Superior temporal gyrus (tissue), 1 donor: ENCODE measurements at regions not wholly inside any gene's neighbourhood (a gene's known extent, or its start where the extent isn't known, plus 50 kb on each side); places are given as distances from the start of the nearest gene placed in this dataset.
A peak's percentile ranks its signal among the peaks of the same experiment; 100 is the strongest.

ENCODE experiments used
- DNase-seq: peaks from one replicate; pipeline ENCODE4 v3.0.0-alpha.2; 2016; ENCODE audit errors: extremely low spot score

- no peak for DNase-seq
Observed at GRCh38 chr12:93243689-93244513, 133.8 kb upstream of the NUDT4 start.

- no peak for DNase-seq
Observed at GRCh38 chr12:93244514-93245077, 133.1 kb upstream of the NUDT4 start.

DNA sequence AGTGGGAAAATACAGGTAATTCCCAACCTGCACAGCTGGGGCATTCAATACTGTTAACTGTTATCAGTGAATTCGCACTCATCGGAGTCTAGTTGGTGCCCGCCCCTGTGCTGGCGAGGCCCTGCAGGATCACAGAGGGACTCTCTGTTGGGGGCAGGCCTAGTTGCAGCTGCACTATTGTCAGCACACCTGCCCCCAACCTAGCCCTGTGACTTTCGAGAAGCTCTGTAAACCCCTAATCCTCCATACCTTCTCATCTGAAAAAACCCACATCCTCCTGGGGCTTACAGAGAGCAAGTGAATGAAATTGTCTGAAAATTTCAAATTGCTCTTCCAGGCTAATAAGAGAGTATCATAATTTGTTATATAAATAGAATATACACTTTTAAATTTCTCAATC lies 132.2 kb upstream of the NUDT4 start:
- DNase-seq = no peak

- DNase-seq = peak; percentile 52
Observed at GRCh38 chr12:93247313-93247991, 130.3 kb upstream of the NUDT4 start.

DNA sequence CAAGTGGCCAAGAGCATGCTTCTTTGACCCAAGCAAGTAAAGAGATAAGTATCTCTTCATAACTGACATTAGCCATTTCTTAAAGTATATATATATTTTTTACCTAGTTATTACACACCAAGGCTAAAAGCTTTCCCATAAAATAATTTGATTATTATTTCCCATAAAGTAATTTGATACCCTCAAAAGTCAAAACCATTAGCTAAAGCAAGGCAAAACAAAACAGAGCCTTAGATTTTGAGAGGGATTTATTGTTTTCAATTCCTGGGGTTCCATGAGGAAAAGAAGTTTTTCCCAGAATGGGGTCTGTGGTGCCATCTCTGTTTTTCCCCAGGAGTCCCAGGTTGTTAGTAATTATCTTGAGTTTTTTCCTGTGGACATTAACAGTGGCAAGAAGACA lies 125.5 kb upstream of the NUDT4 start:
- DNase-seq = no peak

DNA sequence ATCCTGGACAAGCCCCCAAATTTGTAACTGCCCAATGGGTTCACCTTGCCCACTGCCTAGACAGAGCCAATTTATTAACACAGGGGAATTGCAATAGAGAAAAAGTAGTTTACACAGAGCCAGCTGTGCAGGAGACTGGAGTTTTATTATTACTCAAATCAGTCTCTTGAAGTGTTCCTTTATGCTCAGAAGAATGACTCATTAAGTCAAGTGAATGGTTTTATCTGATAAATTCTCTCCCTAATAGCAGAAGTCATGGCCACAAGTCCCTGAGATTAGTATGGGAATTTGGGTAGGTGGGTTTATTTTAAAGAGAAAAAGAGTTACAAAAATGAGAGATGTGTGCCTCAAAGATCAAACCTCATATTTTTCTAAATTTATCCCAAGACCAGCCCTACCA lies 122.8 kb upstream of the NUDT4 start:
- no peak for DNase-seq

DNA sequence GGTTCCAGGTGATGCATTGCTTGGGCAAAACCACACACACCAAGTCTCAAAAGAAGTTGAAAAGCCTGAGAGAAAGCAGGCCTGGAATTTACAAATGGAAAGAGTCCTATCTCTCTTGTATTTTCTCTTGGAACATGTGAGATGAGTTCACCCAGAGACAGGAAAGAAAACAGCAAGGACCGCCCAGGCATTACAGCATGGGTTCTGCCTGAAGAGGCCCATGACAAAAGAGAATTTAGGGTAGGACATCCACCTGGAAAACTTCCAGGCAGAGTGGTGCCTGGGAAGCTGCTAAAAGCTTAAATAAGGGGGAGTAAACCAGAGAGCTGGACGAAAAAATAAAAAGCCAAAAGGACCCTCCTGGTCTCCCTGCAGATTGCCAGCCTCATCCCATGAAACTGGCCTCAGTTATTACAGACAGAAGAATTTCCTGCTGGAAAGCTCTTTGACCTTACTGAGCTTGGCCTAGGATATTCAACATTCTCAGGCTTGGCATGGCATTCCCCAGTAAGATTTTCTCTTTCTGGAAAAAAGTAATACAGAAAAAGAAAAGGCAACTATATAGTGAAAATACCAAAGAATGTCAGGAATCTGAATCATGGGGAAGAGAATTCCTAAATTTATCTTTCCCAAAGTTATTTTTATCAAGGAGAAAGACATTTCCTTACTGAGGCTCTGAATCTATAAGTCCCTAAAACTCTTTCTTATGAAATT lies 121.3 kb upstream of the NUDT4 start:
- no peak for DNase-seq

GRCh38 chr12:93261505-93262094 lies 116.1 kb upstream of the NUDT4 start:
- no peak for DNase-seq

GRCh38 chr12:93272997-93273396 lies 104.7 kb upstream of the NUDT4 start:
- no peak for DNase-seq

- no peak for DNase-seq
Observed at GRCh38 chr12:93273834-93274564, 103.7 kb upstream of the NUDT4 start.

GRCh38 chr12:93274937-93275336 lies 102.8 kb upstream of the NUDT4 start:
- DNase-seq = no peak

GRCh38 chr12:93275589-93275988 lies 102.1 kb upstream of the NUDT4 start:
- no peak for DNase-seq

- no peak for DNase-seq
Observed at GRCh38 chr12:93279565-93280412, 97.9 kb upstream of the NUDT4 start.

DNA sequence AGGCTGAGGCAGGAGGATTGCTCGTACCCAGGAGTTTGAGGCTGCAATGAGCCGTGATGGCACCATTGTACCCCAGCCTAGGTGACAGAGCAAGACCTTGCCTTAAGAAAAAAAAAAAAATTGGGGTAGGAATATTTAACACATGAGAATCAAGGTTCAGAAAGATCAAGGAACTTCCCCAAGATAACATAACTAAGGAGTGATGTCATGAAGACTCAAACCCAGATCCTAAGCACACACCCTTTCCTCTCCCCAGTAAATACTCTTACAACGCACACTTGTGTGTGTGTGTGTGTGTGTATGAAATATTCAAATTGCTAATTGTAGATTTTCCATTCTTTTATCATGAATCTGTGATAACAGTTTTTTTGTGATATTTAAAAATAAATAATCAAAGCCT lies 90.6 kb upstream of the NUDT4 start:
- DNase-seq = no peak

DNA sequence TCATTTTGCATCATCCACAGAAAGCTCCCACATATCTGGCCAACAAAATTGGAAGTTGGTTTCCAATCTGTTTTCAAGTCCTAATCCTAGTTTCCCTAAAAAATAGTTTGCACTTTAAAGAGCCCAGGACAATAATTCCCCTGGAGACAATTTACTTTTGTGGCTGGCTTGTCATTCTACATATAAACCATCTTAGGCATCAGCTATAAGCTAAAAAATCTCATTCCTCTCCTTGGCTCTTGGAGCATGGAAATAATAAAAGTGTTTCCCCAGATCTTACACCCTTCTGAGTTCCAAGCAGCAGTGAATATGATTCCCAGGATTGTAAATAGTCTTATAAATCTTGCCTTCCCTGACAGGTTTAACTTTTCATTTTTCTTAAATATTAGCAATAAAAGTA lies 89.1 kb upstream of the NUDT4 start:
- no peak for DNase-seq

DNA sequence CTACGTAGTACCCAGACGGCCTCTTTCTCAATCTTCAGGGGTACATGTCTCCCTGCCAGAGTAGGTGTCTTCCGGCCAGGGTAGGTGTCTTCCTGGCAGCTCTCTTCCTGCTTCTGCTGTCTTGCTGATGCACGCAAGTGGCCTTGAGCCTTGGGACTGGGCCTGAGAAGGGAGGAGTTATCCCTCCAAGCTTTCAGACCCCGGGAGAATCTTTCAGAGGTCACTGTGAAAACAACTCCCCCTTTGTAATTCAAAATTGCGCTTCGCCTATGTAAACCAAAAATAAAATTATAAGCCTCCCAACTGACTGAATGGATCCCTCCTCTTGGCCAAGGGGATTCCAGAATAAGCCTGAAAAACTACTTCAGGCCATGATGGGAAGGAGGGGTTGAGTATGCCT lies 87.3 kb upstream of the NUDT4 start:
- no peak for DNase-seq

DNA sequence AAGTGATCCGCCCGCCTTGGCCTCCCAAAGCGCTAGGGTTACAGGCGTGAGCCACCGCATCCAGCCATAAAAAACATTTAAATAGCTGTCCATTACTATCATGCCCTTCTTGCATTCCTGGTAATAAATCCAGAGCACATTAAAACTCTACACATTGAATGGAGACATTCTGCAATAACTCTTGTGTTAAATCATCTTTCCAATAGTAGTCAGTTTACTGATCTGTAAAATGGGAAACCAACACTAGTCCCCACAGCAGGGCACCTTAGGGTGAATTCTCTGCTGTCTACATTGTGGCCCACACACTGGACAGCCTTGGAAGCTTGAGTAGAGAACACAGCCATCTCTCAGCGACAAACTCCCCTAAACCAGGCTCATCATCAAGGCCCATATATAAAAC lies 85.5 kb upstream of the NUDT4 start:
- no peak for DNase-seq

DNA sequence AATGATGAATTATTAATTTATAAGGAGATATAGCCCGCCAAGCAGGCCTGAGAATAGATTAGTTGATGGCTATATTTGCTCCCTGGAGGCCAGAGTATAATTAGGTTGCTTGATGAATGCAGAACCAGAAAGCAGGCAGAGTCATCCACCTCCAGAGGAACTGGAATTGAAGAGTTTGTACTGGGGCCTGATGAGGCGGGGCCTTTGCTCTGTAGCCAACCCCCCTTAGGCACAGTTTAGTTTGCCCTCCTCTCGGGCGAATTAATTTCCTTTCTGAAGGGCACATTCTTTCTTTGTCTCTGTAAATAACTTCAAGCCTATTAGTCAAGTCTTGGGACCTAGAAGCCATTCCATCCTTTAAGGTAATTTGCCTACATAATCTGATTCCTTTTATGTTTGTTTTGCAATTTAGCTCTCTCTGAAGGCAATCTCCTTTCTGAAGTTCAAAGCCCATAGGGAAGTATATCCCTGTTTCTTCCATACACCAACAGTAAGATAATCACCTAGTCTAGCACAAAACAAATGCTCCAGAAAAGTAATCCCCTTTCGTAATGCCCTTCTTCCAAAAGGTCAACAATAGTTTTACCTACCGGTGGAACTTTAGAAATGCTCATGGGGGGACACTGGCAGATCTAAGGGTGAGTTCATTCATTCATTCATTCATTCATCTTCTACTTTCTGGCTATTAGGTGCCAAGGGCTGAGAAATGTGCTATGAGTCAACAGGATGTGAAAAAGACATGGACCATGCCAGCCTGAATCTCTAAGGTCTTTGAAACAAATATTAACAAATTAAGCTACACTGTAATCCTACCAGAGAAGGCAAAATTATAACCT lies 84.8 kb upstream of the NUDT4 start:
- no peak for DNase-seq

DNA sequence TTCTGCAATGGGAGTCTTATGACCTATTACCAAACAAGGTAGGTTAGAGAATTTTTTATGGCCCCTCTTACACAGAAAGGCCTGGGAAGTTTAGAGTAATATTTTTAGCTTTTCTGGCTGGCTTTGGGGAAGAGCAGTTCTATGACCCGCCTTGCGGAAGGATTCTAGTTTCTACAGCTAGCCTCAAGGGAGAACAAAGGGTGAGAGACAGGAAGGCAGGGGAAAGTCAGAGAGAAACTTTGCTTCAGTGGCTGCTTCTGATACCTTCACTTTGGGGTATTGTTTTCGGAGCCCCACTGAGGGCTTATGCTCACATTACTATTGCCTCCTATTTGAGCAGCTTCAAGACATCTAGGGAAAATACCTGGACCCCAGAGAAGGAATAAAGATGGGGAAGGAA lies 80.7 kb upstream of the NUDT4 start:
- DNase-seq = no peak

GRCh38 chr12:93297536-93297935 lies 80.2 kb upstream of the NUDT4 start:
- no peak for DNase-seq
